IgD-negative memory B cell (primary cell): ENCODE measurements at regions not wholly inside any gene's neighbourhood (a gene's known extent, or its start where the extent isn't known, plus 50 kb on each side); places are given as distances from the start of the nearest gene placed in this dataset.
"Not testable (repeated sequence)": the region's sequence is repeated elsewhere in the genome, so short reads cannot be mapped to it uniquely, and the experiment has no call there.

Experiments
- H3K27ac Mint-ChIP-seq, 3 donors: one replicate each; pipeline ENCODE4 v1.8.0; 2020 to 2022; ENCODE audit warnings: mild to moderate bottlenecking in 3 of 3, mixed read lengths in 3 of 3, moderate library complexity in 1 of 3
- H3K27me3 Mint-ChIP-seq: one replicate; pipeline ENCODE4 v1.8.0; 2021; ENCODE audit warnings: mixed read lengths
- H3K36me3 Mint-ChIP-seq: one replicate; pipeline ENCODE4 v1.8.0; 2020; ENCODE audit warnings: mild to moderate bottlenecking, mixed read lengths
- H3K4me1 Mint-ChIP-seq, 3 donors: one replicate each; pipeline ENCODE4 v1.8.0; 2020 to 2022; ENCODE audit warnings: mixed read lengths in 3 of 3, mild to moderate bottlenecking in 1 of 3
- H3K4me3 Mint-ChIP-seq, 4 donors: one replicate each; pipeline ENCODE4 v1.8.0; 2020 to 2022; ENCODE audit warnings: mild to moderate bottlenecking in 4 of 4, mixed read lengths in 4 of 4, moderate library complexity in 3 of 4
- H3K9me3 Mint-ChIP-seq, 3 donors: one replicate each; pipeline ENCODE4 v1.8.0; 2020 to 2021; ENCODE audit warnings: mixed read lengths in 3 of 3, mild to moderate bottlenecking in 1 of 3

DNA sequence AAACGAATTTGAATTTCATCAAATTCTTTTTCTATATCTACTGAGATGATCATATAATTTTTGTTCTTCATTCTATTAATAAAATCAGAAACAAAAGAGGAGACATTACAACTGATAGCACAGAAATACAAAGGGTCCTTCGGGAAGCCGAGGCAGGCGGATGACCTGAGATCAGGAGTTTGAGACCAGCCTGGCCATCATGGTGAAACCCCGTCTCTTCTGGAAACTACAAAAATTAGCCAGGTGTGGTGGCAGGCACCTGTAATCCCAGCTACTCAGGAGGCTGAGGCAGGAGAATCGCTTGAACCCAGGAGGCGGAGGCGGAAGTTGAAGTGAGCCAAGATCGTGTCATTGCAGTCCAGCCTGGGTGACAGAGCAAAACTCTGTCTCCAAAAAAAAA, 113.4 kb downstream of the PMAIP1 start:
- not testable (repeated sequence) for H3K4me3 Mint-ChIP-seq, H3K9me3 Mint-ChIP-seq, H3K36me3 Mint-ChIP-seq, H3K27ac Mint-ChIP-seq, H3K4me1 Mint-ChIP-seq
- H3K27me3 Mint-ChIP-seq: peaks cover 15% of the 10 kb centered on the region

DNA sequence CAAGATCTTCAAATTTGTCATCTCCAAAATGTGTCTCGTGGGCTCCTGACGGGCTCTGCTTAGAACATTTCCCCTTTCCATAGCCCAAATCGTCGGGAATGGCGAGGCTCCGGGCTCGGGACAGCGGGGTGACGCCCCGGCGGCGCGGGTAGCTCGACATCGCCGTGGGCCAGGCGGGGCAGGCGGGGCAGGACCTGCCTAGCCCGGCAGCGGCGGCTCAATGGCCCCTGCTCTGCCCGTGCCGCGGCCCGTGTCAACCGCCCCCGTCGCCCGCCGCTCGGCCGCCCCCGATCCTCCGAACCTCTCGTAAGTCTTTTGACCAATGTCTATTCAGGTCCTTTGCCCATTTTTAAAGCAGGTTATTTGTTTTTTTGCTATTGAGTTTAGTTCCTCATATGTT, 111.2 kb downstream of the PMAIP1 start:
- H3K9me3 Mint-ChIP-seq: peaks cover 0 to 6% (median 5%) of the 10 kb centered on the region in 3 donors
- no peaks in the 10 kb centered on the region for H3K36me3 Mint-ChIP-seq
- no peak overlapping the region for H3K4me3 Mint-ChIP-seq
- H3K27ac Mint-ChIP-seq: no peak overlapping the region
- H3K27me3 Mint-ChIP-seq: peaks cover 13% of the 10 kb centered on the region
- H3K4me1 Mint-ChIP-seq: no peaks in the 10 kb centered on the region

- no peak overlapping the region for H3K27ac Mint-ChIP-seq
- no peaks in the 10 kb centered on the region for H3K36me3 Mint-ChIP-seq
- peaks cover 13% of the 10 kb centered on the region for H3K27me3 Mint-ChIP-seq
- H3K4me1 Mint-ChIP-seq: no peaks in the 10 kb centered on the region
- H3K9me3 Mint-ChIP-seq: peaks cover 0 to 6% (median 5%) of the 10 kb centered on the region in 3 donors
- H3K4me3 Mint-ChIP-seq: no peak overlapping the region
Observed at GRCh38 chr18:60010513-60010912, 110.7 kb downstream of the PMAIP1 start.

DNA sequence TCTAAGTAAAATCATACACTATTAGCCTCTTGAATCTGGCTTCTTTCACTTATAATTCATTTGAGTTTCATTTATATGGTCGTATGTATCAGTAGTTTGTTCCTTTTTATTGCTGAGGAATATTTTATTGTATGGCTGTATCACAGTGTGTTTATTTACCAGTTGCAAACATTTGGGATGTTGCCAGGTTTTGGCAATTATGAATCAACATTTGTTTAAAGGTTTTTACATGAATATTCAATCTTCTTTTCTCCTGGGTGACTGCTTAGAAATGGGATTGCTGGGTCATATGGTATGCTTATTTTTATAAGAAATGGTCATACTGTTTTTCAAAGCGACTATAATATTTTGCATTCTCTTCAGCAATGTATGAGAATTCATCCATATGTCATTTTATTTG, 107.9 kb downstream of the PMAIP1 start:
- Mint-ChIP-seq H3K27ac (no peak overlapping the region), H3K4me1 (no peaks in the 10 kb centered on the region), H3K36me3 (no peaks in the 10 kb centered on the region), H3K4me3 (no peak overlapping the region), H3K27me3 (peaks cover 6% of the 10 kb centered on the region), H3K9me3 (peaks cover 0 to 6% (median 6%) of the 10 kb centered on the region in 3 donors)

- Mint-ChIP-seq H3K36me3 (no peaks in the 10 kb centered on the region), H3K9me3 (peaks cover 0 to 3% (median 2%) of the 10 kb centered on the region in 3 donors), H3K4me3 (no peak overlapping the region), H3K4me1 (no peaks in the 10 kb centered on the region), H3K27me3 (no peaks in the 10 kb centered on the region), H3K27ac (no peak overlapping the region)
Observed at GRCh38 chr18:60003610-60004185, 103.9 kb downstream of the PMAIP1 start.

DNA sequence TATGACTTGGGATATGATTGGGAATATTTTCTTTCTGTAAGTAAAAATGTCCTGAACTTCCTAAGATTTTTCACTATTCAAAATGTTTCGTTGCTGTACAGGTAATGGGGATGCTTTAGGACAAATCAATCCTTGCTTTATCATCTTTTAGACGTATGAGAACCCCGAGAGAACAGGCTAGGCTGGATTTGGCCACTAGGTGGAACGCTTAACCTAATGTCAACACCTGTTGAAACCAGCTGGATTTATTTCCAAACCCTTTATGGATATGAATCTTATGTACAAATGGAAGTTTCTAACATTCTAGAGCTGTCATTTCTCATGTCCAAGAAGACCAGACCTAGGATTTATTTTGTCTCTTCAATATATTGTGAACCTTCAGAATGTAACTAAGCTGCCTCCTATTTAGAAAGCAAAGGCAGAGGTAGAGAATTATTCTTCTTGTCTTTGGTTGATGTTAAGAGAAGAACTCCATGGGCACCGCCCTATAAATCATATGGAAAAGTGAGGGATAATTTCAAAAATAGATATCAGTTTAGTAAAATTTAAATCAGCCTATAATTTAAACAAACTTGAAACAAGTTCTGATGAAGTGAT, 96.7 kb downstream of the PMAIP1 start:
- Mint-ChIP-seq H3K27ac (no peak overlapping the region), H3K4me1 (peaks cover 0 to 1% (median 0%) of the 10 kb centered on the region in 3 donors), H3K4me3 (no peak overlapping the region), H3K36me3 (no peaks in the 10 kb centered on the region), H3K9me3 (peaks cover 0 to 4% (median 1%) of the 10 kb centered on the region in 3 donors), H3K27me3 (no peaks in the 10 kb centered on the region)

- Mint-ChIP-seq H3K27me3 (peaks cover 2% of the 10 kb centered on the region), H3K27ac (no peak overlapping the region), H3K4me1 (peaks cover 0 to 5% (median 0%) of the 10 kb centered on the region in 3 donors), H3K9me3 (peaks cover 0 to 1% (median 1%) of the 10 kb centered on the region in 3 donors), H3K4me3 (no peak overlapping the region), H3K36me3 (no peaks in the 10 kb centered on the region)
Observed at GRCh38 chr18:59994357-59994756, 94.6 kb downstream of the PMAIP1 start.

- Mint-ChIP-seq H3K27me3 (peaks cover 3% of the 10 kb centered on the region), H3K27ac (no peak overlapping the region), H3K36me3 (no peaks in the 10 kb centered on the region), H3K4me1 (peaks cover 0 to 5% (median 0%) of the 10 kb centered on the region in 3 donors), H3K4me3 (no peak overlapping the region), H3K9me3 (peaks cover 0 to 1% (median 1%) of the 10 kb centered on the region in 3 donors)
Observed at GRCh38 chr18:59993560-59993959, 93.8 kb downstream of the PMAIP1 start.

- H3K4me1 Mint-ChIP-seq: peaks cover 0 to 5% (median 0%) of the 10 kb centered on the region in 3 donors
- H3K4me3 Mint-ChIP-seq: no peak overlapping the region
- no peaks in the 10 kb centered on the region for H3K9me3 Mint-ChIP-seq
- no peaks in the 10 kb centered on the region for H3K36me3 Mint-ChIP-seq
- peaks cover 3% of the 10 kb centered on the region for H3K27me3 Mint-ChIP-seq
- no peak overlapping the region for H3K27ac Mint-ChIP-seq
Observed at GRCh38 chr18:59990121-59990823, 90.5 kb downstream of the PMAIP1 start.

GRCh38 chr18:59988098-59988706, 88.4 kb downstream of the PMAIP1 start:
- Mint-ChIP-seq H3K27me3 (peaks cover 3% of the 10 kb centered on the region), H3K36me3 (no peaks in the 10 kb centered on the region), H3K4me1 (peaks cover 0 to 4% (median 0%) of the 10 kb centered on the region in 3 donors), H3K27ac (no peak overlapping the region), H3K9me3 (no peaks in the 10 kb centered on the region), H3K4me3 (no peak overlapping the region)

- no peak overlapping the region for H3K4me3 Mint-ChIP-seq
- H3K36me3 Mint-ChIP-seq: no peaks in the 10 kb centered on the region
- H3K27me3 Mint-ChIP-seq: peaks cover 3% of the 10 kb centered on the region
- peaks cover 0 to 4% (median 0%) of the 10 kb centered on the region in 3 donors for H3K4me1 Mint-ChIP-seq
- no peak overlapping the region for H3K27ac Mint-ChIP-seq
- H3K9me3 Mint-ChIP-seq: no peaks in the 10 kb centered on the region
Observed at GRCh38 chr18:59987102-59987501, 87.3 kb downstream of the PMAIP1 start.

DNA sequence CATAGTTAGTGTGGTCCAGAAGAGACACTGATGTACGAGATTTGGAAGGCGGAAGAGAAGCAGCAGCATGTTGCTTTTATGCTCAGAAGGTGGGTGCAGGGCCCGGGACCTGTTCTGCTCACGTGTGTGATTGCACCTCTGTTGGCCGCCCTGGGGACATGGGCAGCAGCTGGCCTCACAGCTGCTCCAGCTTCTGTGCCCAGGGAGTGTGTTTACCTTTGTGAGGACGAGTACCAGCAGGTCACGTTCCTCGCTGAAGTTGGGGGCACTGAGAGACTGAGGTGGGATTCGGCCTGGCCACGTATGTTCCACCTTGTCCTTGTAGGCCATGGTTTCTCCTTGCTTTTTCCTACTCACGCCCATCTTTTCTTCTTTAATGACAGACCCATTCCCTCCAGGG, 86.3 kb downstream of the PMAIP1 start:
- Mint-ChIP-seq H3K4me3 (no peak overlapping the region), H3K9me3 (no peaks in the 10 kb centered on the region), H3K27me3 (peaks cover 3% of the 10 kb centered on the region), H3K27ac (no peak overlapping the region), H3K36me3 (no peaks in the 10 kb centered on the region), H3K4me1 (peaks cover 0 to 4% (median 0%) of the 10 kb centered on the region in 3 donors)

GRCh38 chr18:59985289-59985688, 85.5 kb downstream of the PMAIP1 start:
- no peak overlapping the region for H3K4me3 Mint-ChIP-seq
- no peaks in the 10 kb centered on the region for H3K4me1 Mint-ChIP-seq
- no peaks in the 10 kb centered on the region for H3K36me3 Mint-ChIP-seq
- H3K27ac Mint-ChIP-seq: no peak overlapping the region
- no peaks in the 10 kb centered on the region for H3K9me3 Mint-ChIP-seq
- H3K27me3 Mint-ChIP-seq: peaks cover 3% of the 10 kb centered on the region

GRCh38 chr18:59983506-59983905, 83.7 kb downstream of the PMAIP1 start:
- H3K4me1 Mint-ChIP-seq: peaks cover 0 to 2% (median 0%) of the 10 kb centered on the region in 3 donors
- no peaks in the 10 kb centered on the region for H3K27me3 Mint-ChIP-seq
- no peak overlapping the region for H3K27ac Mint-ChIP-seq
- no peak overlapping the region for H3K4me3 Mint-ChIP-seq
- H3K36me3 Mint-ChIP-seq: no peaks in the 10 kb centered on the region
- no peaks in the 10 kb centered on the region for H3K9me3 Mint-ChIP-seq

- Mint-ChIP-seq H3K27ac (no peak overlapping the region), H3K36me3 (no peaks in the 10 kb centered on the region), H3K27me3 (no peaks in the 10 kb centered on the region), H3K9me3 (no peaks in the 10 kb centered on the region), H3K4me3 (no peak overlapping the region), H3K4me1 (peaks cover 0 to 2% (median 0%) of the 10 kb centered on the region in 3 donors)
Observed at GRCh38 chr18:59980188-59980637, 80.4 kb downstream of the PMAIP1 start.
